ENCODE measurements at regions not wholly inside any gene's neighbourhood (a gene's known extent, or its start where the extent isn't known, plus 50 kb on each side); places are given as distances from the start of the nearest gene placed in this dataset.

DNA sequence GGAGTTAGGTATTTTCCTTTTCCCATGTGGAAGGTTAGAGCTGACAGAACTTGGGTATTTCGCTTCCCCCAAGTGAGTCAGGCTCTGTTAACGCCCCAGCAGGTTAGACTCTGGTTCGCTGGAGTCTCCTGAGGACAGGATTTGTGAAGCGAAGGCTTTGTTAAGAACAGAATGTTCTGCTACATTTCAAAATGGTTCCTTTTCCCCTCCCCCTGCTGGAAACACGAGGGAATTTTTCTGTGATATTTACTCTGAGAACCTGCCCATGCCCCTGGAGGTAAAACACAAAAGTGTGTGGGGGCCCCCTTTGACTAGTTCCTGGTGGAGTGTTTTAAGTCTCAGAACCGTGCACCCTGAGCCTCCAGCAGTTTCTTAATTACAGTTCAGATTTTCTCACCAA, 731.4 kb upstream of the CITED2 start:
- in situ Hi-C loops (cut with MboI; ENCODE audit: low sequenced_read_pairs, unreplicated experiment) = no loop called here
- TF ChIP-seq, protein P1, sequence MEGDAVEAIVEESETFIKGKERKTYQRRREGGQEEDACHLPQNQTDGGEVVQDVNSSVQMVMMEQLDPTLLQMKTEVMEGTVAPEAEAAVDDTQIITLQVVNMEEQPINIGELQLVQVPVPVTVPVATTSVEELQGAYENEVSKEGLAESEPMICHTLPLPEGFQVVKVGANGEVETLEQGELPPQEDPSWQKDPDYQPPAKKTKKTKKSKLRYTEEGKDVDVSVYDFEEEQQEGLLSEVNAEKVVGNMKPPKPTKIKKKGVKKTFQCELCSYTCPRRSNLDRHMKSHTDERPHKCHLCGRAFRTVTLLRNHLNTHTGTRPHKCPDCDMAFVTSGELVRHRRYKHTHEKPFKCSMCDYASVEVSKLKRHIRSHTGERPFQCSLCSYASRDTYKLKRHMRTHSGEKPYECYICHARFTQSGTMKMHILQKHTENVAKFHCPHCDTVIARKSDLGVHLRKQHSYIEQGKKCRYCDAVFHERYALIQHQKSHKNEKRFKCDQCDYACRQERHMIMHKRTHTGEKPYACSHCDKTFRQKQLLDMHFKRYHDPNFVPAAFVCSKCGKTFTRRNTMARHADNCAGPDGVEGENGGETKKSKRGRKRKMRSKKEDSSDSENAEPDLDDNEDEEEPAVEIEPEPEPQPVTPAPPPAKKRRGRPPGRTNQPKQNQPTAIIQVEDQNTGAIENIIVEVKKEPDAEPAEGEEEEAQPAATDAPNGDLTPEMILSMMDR (IDR thresholded peaks at IDR 0.05; ENCODE audit: borderline replicate concordance, control extremely low read depth, extremely low read depth, insufficient read depth, missing control alignments) = no peak
- DNase-seq (ENCODE audit: low spot score) = no peak

DNA sequence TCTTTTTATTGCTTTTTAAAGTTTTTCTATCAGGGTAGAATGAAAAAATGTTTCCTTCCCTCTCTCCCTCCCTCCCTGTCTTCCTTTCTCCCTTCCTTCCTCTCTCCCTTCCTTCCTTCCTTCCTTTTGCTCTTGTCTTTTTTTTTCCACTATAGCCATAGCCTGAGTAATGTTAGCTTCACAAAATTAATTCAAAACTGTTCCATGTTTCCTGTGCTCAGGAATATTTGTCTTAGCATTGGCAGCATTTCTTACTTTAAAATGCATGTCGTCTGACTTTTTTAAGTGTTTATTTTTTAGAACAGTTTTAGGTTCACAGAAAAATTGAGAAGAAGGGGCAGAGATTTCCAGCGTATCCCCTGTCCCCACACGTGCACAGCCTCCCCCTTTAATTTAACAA, 730.8 kb upstream of the CITED2 start:
- TF ChIP-seq, protein P1 (IDR thresholded peaks at IDR 0.05; ENCODE audit: borderline replicate concordance, control extremely low read depth, extremely low read depth, insufficient read depth, missing control alignments) = no peak
- in situ Hi-C loops (cut with MboI; ENCODE audit: low sequenced_read_pairs, unreplicated experiment) = no loop called here
- DNase-seq (ENCODE audit: low spot score) = no peak

DNA sequence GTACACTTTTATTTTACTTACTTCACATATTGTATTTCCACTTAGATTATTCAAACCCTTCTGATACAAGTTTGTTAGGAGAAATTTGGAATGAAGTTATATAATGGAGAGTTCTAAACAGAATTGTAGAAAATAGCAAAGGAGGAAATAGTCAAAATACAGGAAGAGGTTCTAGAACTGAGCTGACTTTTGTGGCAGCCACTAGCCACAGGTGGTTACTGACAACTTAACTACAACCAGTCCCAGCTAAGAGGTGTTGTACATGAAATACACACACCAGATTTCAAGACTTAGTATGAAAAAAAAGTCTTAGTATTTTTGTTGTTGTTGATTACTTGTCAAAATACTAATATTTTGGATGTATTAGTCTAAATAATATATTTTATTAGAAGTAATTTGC, 727.4 kb upstream of the CITED2 start:
- TF ChIP-seq, protein P1 (IDR thresholded peaks at IDR 0.05; ENCODE audit: borderline replicate concordance, control extremely low read depth, extremely low read depth, insufficient read depth, missing control alignments) = no peak
- in situ Hi-C loops (cut with MboI; ENCODE audit: low sequenced_read_pairs, unreplicated experiment) = no loop called here
- no peak for DNase-seq (ENCODE audit: low spot score)

DNA sequence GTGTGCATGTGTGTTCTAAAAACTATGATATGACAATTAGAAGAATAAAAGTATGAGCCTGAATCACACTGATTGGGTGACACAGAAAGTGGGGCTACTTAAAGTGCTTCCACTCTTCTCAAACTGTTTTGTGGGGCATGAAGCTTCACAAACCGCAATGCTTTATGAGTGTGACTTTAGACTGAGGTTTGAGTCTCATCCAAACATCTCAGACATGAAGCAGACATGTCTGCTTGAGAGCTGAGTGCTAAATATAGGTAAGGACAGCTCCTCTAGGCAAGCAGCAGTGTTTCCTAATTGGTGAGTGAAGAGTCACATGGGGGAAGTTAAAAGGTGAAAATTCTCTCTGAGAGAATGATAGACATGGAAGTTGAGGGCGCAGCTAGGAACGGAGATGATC, 726.9 kb upstream of the CITED2 start:
- in situ Hi-C loops (cut with MboI; ENCODE audit: low sequenced_read_pairs, unreplicated experiment) = no loop called here
- DNase-seq (ENCODE audit: low spot score) = no peak
- TF ChIP-seq, protein P1 (IDR thresholded peaks at IDR 0.05; ENCODE audit: borderline replicate concordance, control extremely low read depth, extremely low read depth, insufficient read depth, missing control alignments) = no peak

DNA sequence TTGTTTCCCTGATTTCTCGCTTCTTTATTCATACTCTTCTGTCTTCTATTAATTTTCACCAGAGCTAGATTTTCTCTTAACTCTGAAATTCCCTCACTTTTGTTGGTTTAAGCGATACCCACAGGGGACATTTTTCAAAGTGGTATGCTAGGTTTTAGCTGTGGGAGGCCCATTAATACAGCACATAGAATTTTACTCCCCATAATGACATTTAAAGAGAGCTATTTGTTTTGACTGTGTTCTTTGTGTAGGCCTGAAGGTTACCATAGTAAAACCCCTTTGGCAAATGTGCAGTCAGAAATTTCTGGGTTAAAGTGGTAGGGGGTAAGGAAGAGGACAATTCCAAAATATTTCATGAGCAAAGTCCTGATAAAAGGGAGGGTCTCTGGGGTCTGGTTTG, 721.1 kb upstream of the CITED2 start:
- in situ Hi-C loops (cut with MboI; ENCODE audit: low sequenced_read_pairs, unreplicated experiment) = no loop called here
- TF ChIP-seq, protein P1 (IDR thresholded peaks at IDR 0.05; ENCODE audit: borderline replicate concordance, control extremely low read depth, extremely low read depth, insufficient read depth, missing control alignments) = no peak
- no peak for DNase-seq (ENCODE audit: low spot score)

DNA sequence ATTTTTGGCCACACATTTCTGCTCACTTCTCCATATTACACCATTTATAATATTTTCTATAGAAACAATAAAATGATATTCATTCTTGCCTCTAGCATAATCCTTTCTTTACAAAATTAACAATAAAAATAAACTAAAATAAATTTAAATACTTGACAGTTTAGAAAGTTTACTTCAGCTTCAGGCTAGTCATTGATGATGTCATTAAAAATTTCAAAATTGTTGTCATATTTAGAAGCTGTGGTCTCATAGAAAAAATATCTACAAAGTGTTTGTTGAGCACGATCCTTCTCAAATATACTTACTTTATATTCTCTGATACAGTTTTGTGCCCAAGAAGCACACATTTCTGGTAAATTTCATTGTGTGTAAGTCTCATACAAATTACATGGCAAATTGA, 717.4 kb upstream of the CITED2 start:
- in situ Hi-C loops (cut with MboI; ENCODE audit: low sequenced_read_pairs, unreplicated experiment) = no loop called here
- TF ChIP-seq, protein P1 (IDR thresholded peaks at IDR 0.05; ENCODE audit: borderline replicate concordance, control extremely low read depth, extremely low read depth, insufficient read depth, missing control alignments) = no peak
- DNase-seq (ENCODE audit: low spot score) = no peak

DNA sequence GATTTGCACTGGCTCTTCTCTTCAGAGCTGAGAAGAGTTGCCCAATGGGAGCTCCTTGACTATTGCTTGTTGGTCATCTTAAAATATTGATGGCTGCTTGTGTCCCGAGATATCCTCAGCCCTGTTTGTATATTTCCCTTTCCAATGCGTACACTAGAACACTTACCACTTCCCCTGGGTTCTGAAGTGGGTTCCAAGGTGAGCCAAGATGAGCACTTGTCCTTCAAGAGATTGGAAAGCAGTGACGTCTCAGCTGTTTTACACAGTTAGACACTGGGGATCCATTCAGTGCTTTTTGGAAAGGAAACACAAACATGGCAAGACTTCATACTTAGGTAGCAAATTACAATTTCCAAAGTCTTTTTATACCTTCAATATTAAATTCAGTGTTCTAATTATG, 716.4 kb upstream of the CITED2 start:
- in situ Hi-C loops (cut with MboI; ENCODE audit: low sequenced_read_pairs, unreplicated experiment) = no loop called here
- DNase-seq (ENCODE audit: low spot score) = no peak
- TF ChIP-seq, protein P1 (IDR thresholded peaks at IDR 0.05; ENCODE audit: borderline replicate concordance, control extremely low read depth, extremely low read depth, insufficient read depth, missing control alignments) = no peak
